Fibroblast of gingiva (primary cell): ENCODE measurements at regions not wholly inside any gene's neighbourhood (a gene's known extent, or its start where the extent isn't known, plus 50 kb on each side); places are given as distances from the start of the nearest gene placed in this dataset.
A peak's percentile ranks its signal among the peaks of the same experiment; 100 is the strongest.

Source experiments
- DNase-seq: peaks from one replicate; pipeline ENCODE4 v3.0.0-alpha.2; 2011; ENCODE audit warnings: low read depth

DNA sequence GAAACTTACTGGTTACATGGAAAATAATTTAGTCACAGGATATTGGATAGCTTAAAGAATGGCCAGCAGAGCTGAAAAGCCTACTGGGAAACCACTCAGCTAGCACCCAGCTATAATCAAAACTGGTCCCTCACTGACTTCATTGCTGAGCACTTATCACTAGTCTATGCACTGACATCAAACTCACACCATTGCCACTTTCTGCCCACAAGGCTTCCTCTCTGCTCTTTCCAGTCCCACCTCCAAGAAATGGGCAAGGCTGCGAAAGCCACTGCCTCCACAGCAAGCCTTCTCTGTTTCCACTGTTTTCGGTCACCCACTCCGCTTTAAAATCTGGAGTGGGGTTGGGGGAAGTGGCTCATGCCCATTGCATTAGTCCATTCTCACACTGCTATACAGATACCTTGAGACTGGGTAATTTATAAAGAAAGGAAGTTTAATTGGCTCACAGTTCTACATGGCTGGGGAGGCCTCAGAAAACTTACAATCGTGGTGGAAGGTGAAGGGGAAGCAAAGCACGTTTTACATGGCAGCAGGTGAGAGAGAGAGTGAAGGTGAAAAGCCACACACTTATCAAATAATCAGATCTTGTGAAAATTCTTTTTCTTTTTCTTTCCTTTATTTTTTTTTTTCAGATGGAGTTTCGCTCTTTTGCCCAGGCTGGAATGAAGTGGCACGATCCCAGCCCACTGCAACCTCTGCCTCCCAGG, 77.0 kb upstream of the CERS6 start:
- no peak for DNase-seq

- no peak for DNase-seq
Measured at GRCh38 chr2:168380500-168380899, 75.6 kb upstream of the CERS6 start.

GRCh38 chr2:168392024-168392423, 64.0 kb upstream of the CERS6 start:
- DNase-seq = peak; percentile 44

DNA sequence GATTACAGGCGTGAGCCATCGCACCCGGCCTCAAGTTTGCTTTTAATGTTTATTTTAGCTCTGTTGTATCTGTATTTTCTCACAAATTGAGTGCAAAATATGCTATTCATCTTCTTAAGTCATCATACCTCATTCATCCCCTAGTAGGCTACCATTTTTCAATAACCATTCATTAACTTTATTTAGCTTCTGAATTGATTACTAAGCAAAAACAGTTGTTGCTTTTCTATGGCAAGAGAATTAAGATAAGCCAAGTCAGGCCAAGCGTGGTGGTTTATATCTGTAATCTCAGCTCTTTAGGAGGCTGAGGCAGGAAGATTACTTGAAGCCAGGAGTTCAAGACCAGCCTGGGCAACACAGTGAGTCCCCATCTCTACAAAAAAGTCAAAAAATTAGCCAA, 63.3 kb upstream of the CERS6 start:
- DNase-seq = no peak

GRCh38 chr2:168394262-168394661, 61.8 kb upstream of the CERS6 start:
- DNase-seq = no peak

- no peak for DNase-seq
Measured at GRCh38 chr2:168396131-168396530, 59.9 kb upstream of the CERS6 start.

DNA sequence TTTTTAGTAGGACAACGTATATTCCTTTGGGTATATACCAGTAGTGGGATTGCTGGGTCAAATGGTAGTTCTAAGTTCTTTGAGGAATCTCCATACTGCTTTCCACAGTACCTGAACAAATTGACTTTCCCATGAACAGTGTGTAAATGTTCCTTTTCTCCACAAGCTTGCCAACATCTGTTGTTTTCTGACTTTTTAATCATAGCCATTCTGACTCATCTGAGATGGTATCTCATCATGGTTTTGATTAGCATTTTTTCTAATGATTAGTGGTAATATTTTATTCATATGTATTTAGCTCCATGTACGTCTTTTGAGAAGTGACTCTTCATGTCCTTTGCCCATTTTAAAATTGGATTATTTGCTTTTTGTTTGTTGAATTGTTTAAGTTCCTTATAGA, 58.4 kb upstream of the CERS6 start:
- no peak for DNase-seq

GRCh38 chr2:168401048-168401556, 55.0 kb upstream of the CERS6 start:
- no peak for DNase-seq

DNA sequence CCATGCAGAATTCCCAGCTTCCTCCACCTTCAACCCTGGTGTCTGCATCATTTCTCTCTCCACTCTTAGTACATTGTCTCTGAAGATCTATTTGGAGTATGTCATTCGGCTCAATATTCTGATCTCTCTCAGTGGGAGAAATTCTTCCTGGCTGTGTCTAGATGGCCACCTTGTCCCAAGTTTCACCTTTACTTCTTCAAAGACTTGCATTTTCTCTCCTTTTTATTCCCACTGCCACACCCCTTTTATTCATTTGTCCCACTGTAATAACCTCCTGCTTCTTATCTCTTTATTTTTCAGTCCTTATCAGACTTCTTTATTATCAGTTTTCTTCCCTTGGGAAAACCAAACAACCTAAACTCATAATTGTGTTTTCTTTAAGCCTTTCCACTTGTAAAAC, 54.3 kb upstream of the CERS6 start:
- no peak for DNase-seq

DNA sequence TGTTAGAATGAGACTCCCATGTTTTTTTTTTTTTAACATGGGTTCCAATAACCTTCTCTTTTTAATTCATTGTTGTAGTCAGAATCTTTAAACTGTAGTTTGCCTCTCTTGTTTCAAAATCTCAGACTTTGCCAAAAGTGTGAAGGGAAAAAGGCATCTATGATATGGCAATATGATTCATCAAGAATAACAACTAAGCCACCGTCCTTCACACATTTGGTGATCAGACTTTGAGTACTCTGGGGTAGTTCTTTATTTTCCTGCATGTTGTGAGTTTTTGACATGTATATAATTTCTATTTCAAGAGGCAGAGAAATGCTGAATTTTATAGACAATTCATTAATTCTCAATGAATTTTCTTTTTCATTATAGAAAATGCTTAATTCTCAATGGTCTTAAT, 53.5 kb upstream of the CERS6 start:
- no peak for DNase-seq

GRCh38 chr2:168403736-168404135, 52.3 kb upstream of the CERS6 start:
- no peak for DNase-seq

DNA sequence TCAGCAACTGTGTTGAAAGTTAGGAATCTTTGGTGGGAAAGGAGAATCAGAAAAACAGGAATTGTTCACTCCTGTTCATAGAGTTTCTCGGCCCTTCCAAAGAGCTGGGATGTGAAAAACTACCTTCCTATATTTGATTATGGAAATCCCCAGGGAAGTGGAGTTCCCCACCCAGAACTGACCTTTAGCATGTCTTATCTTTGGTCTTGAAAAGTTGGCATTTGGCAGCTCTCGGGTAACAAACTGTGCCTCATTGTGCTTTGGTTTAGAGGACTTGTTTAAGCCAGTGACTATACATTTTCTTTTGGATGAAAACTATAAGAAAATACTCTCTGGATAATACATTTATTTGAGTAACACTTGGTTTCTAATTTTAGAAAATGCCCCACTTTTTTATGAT, 51.3 kb upstream of the CERS6 start:
- no peak for DNase-seq
